ENCODE measurements at regions not wholly inside any gene's neighbourhood (a gene's known extent, or its start where the extent isn't known, plus 50 kb on each side); places are given as distances from the start of the nearest gene placed in this dataset.

GRCh38 chr4:62709618-62710252, 1509.6 kb downstream of the ADGRL3 start:
- TF ChIP-seq CTCF (IDR thresholded peaks at IDR 0.05) (peak in 1 of 4 experiments; percentile 13), POLR2A (IDR thresholded peaks at IDR 0.05) (no peak)

Data from uterus (tissue), 2 donors.